ENCODE measurements at regions not wholly inside any gene's neighbourhood (a gene's known extent, or its start where the extent isn't known, plus 50 kb on each side); places are given as distances from the start of the nearest gene placed in this dataset.
"Not testable (repeated sequence)": the region's sequence is repeated elsewhere in the genome, so short reads cannot be mapped to it uniquely, and the experiment has no call there.

- 94% methylated on average over 21 of the region's 23 CpGs for WGBS (ENCODE audit: insufficient coverage)
These were observed 93.2 kb upstream of the IMPG1 start for GRCh38 chr6:76165471-76166221.

GRCh38 chr6:76162811-76163210 lies 90.3 kb upstream of the IMPG1 start:
- Histone ChIP-seq H3K27ac (ENCODE audit: insufficient read depth in 1 of 2, low read depth in 1 of 2, low read length in 2 of 2, poor library complexity in 1 of 2, severe bottlenecking in 2 of 2) (no peak overlapping the region), H3K9me3 (ENCODE audit: control extremely low read depth in 1 of 5, control insufficient read depth in 4 of 5, insufficient read depth in 2 of 5, low read depth in 1 of 5, low read length in 4 of 5) (peaks cover 0 to 11% (median 2%) of the 10 kb centered on the region in 5 experiments), H3K4me1 (ENCODE audit: control extremely low read depth in 1 of 4, control insufficient read depth in 4 of 4, insufficient read depth in 4 of 4, low read length in 3 of 4) (no peaks in the 10 kb centered on the region), H3K4me3 (ENCODE audit: control insufficient read depth in 1 of 7, extremely low read depth in 1 of 7, insufficient read depth in 4 of 7, low read depth in 2 of 7, low read length in 6 of 7) (no peak overlapping the region), H3K27me3 (replicated peaks in 2 of 5; ENCODE audit: control insufficient read depth in 4 of 5, insufficient read depth in 5 of 5, low read length in 4 of 5) (no peaks in the 10 kb centered on the region), H3K36me3 (ENCODE audit: control insufficient read depth in 4 of 4, insufficient read depth in 4 of 4, low read length in 3 of 4) (no peaks in the 10 kb centered on the region)
- 100% methylated on average over 1 of the region's 2 CpGs for WGBS (ENCODE audit: insufficient coverage)
- no peak for DNase-seq
- ChIA-PET CTCF (no interaction called here), POLR2A (no interaction called here)

More at GRCh38 chr6:76165471-76166221, 93.2 kb upstream of the IMPG1 start:
- Histone ChIP-seq H3K27ac (ENCODE audit: insufficient read depth in 1 of 2, low read depth in 1 of 2, low read length in 2 of 2, poor library complexity in 1 of 2, severe bottlenecking in 2 of 2) (no peak overlapping the region), H3K9me3 (ENCODE audit: control extremely low read depth in 1 of 5, control insufficient read depth in 4 of 5, insufficient read depth in 2 of 5, low read depth in 1 of 5, low read length in 4 of 5) (peaks cover 0 to 6% (median 0%) of the 10 kb centered on the region in 5 experiments), H3K27me3 (replicated peaks in 2 of 5; ENCODE audit: control insufficient read depth in 4 of 5, insufficient read depth in 5 of 5, low read length in 4 of 5) (no peaks in the 10 kb centered on the region), H3K4me1 (ENCODE audit: control extremely low read depth in 1 of 4, control insufficient read depth in 4 of 4, insufficient read depth in 4 of 4, low read length in 3 of 4) (no peaks in the 10 kb centered on the region), H3K36me3 (ENCODE audit: control insufficient read depth in 4 of 4, insufficient read depth in 4 of 4, low read length in 3 of 4) (no peaks in the 10 kb centered on the region), H3K4me3 (ENCODE audit: control insufficient read depth in 1 of 7, extremely low read depth in 1 of 7, insufficient read depth in 4 of 7, low read depth in 2 of 7, low read length in 6 of 7) (no peak overlapping the region)
- CTCF ChIA-PET, result no interaction called here
- POLR2A ChIA-PET, result no interaction called here
- DNase-seq, result no peak

GRCh38 chr6:76157800-76158199 lies 85.3 kb upstream of the IMPG1 start:
- H3K9me3 ChIP-seq (ENCODE audit: control extremely low read depth in 1 of 5, control insufficient read depth in 4 of 5, insufficient read depth in 2 of 5, low read depth in 1 of 5, low read length in 4 of 5); H3K36me3 ChIP-seq (ENCODE audit: control insufficient read depth in 4 of 4, insufficient read depth in 4 of 4, low read length in 3 of 4); DNase-seq; H3K4me3 ChIP-seq (ENCODE audit: control insufficient read depth in 1 of 7, extremely low read depth in 1 of 7, insufficient read depth in 4 of 7, low read depth in 2 of 7, low read length in 6 of 7); H3K27me3 ChIP-seq (replicated peaks in 2 of 5; ENCODE audit: control insufficient read depth in 4 of 5, insufficient read depth in 5 of 5, low read length in 4 of 5); H3K27ac ChIP-seq (ENCODE audit: insufficient read depth in 1 of 2, low read depth in 1 of 2, low read length in 2 of 2, poor library complexity in 1 of 2, severe bottlenecking in 2 of 2); POLR2A ChIA-PET; CTCF ChIA-PET; H3K4me1 ChIP-seq (ENCODE audit: control extremely low read depth in 1 of 4, control insufficient read depth in 4 of 4, insufficient read depth in 4 of 4, low read length in 3 of 4): not testable (repeated sequence)
- 83% methylated on average over 4 of the region's 6 CpGs for WGBS (ENCODE audit: insufficient coverage)

GRCh38 chr6:76135481-76135880 lies 63.0 kb upstream of the IMPG1 start:
- H3K9me3 ChIP-seq (ENCODE audit: control extremely low read depth in 1 of 5, control insufficient read depth in 4 of 5, insufficient read depth in 2 of 5, low read depth in 1 of 5, low read length in 4 of 5), result peaks cover 0 to 1% (median 0%) of the 10 kb centered on the region in 5 experiments
- no peak overlapping the region for H3K4me3 ChIP-seq (ENCODE audit: control insufficient read depth in 1 of 7, extremely low read depth in 1 of 7, insufficient read depth in 4 of 7, low read depth in 2 of 7, low read length in 6 of 7)
- no peak overlapping the region for H3K27ac ChIP-seq (ENCODE audit: insufficient read depth in 1 of 2, low read depth in 1 of 2, low read length in 2 of 2, poor library complexity in 1 of 2, severe bottlenecking in 2 of 2)
- DNase-seq, result no peak
- CTCF ChIA-PET, result interaction anchor here (1.6 kb wide), 1 partner anchor 10 kb away, joined by 6 read pairs; no protein-coding TSS in a partner anchor
- 60% methylated on average over 1 of the region's 1 CpG for WGBS (ENCODE audit: insufficient coverage)
- no peaks in the 10 kb centered on the region for H3K27me3 ChIP-seq (replicated peaks in 2 of 5; ENCODE audit: control insufficient read depth in 4 of 5, insufficient read depth in 5 of 5, low read length in 4 of 5)
- no peaks in the 10 kb centered on the region for H3K4me1 ChIP-seq (ENCODE audit: control extremely low read depth in 1 of 4, control insufficient read depth in 4 of 4, insufficient read depth in 4 of 4, low read length in 3 of 4)
- H3K36me3 ChIP-seq (ENCODE audit: control insufficient read depth in 4 of 4, insufficient read depth in 4 of 4, low read length in 3 of 4), result no peaks in the 10 kb centered on the region
- POLR2A ChIA-PET, result no interaction called here

- no peak overlapping the region for H3K27ac ChIP-seq (ENCODE audit: insufficient read depth in 1 of 2, low read depth in 1 of 2, low read length in 2 of 2, poor library complexity in 1 of 2, severe bottlenecking in 2 of 2)
- peaks cover 0 to 1% (median 0%) of the 10 kb centered on the region in 5 experiments for H3K9me3 ChIP-seq (ENCODE audit: control extremely low read depth in 1 of 5, control insufficient read depth in 4 of 5, insufficient read depth in 2 of 5, low read depth in 1 of 5, low read length in 4 of 5)
- H3K4me1 ChIP-seq (ENCODE audit: control extremely low read depth in 1 of 4, control insufficient read depth in 4 of 4, insufficient read depth in 4 of 4, low read length in 3 of 4), result no peaks in the 10 kb centered on the region
- no peaks in the 10 kb centered on the region for H3K36me3 ChIP-seq (ENCODE audit: control insufficient read depth in 4 of 4, insufficient read depth in 4 of 4, low read length in 3 of 4)
- no peak overlapping the region for H3K4me3 ChIP-seq (ENCODE audit: control insufficient read depth in 1 of 7, extremely low read depth in 1 of 7, insufficient read depth in 4 of 7, low read depth in 2 of 7, low read length in 6 of 7)
- POLR2A ChIA-PET, result no interaction called here
- 55% methylated on average over 2 of the region's 2 CpGs for WGBS (ENCODE audit: insufficient coverage)
- DNase-seq, result no peak
- H3K27me3 ChIP-seq (replicated peaks in 2 of 5; ENCODE audit: control insufficient read depth in 4 of 5, insufficient read depth in 5 of 5, low read length in 4 of 5), result no peaks in the 10 kb centered on the region
- CTCF ChIA-PET, result no interaction called here
These were observed 62.2 kb upstream of the IMPG1 start for GRCh38 chr6:76134651-76135050.

GRCh38 chr6:76124018-76124417 lies 51.6 kb upstream of the IMPG1 start:
- POLR2A ChIA-PET, result no interaction called here

More at GRCh38 chr6:76124018-76124417, 51.6 kb upstream of the IMPG1 start:
- Histone ChIP-seq H3K9me3 (ENCODE audit: control extremely low read depth in 1 of 5, control insufficient read depth in 4 of 5, insufficient read depth in 2 of 5, low read depth in 1 of 5, low read length in 4 of 5) (no peaks in the 10 kb centered on the region), H3K27ac (ENCODE audit: insufficient read depth in 1 of 2, low read depth in 1 of 2, low read length in 2 of 2, poor library complexity in 1 of 2, severe bottlenecking in 2 of 2) (no peak overlapping the region), H3K36me3 (ENCODE audit: control insufficient read depth in 4 of 4, insufficient read depth in 4 of 4, low read length in 3 of 4) (no peaks in the 10 kb centered on the region), H3K27me3 (replicated peaks in 2 of 5; ENCODE audit: control insufficient read depth in 4 of 5, insufficient read depth in 5 of 5, low read length in 4 of 5) (no peaks in the 10 kb centered on the region), H3K4me3 (ENCODE audit: control insufficient read depth in 1 of 7, extremely low read depth in 1 of 7, insufficient read depth in 4 of 7, low read depth in 2 of 7, low read length in 6 of 7) (no peak overlapping the region), H3K4me1 (ENCODE audit: control extremely low read depth in 1 of 4, control insufficient read depth in 4 of 4, insufficient read depth in 4 of 4, low read length in 3 of 4) (no peaks in the 10 kb centered on the region)
- CTCF ChIA-PET, result interaction anchor here (1.7 kb wide), 1 partner anchor 12 kb away, joined by 6 read pairs; no protein-coding TSS in a partner anchor
- no peak for DNase-seq
- no CpG with 5 or more reads among the region's 1 CpG for WGBS (ENCODE audit: insufficient coverage)

Data from common myeloid progenitor, CD34-positive (primary cell).